ENCODE measurements at regions not wholly inside any gene's neighbourhood (a gene's known extent, or its start where the extent isn't known, plus 50 kb on each side); places are given as distances from the start of the nearest gene placed in this dataset.

DNA sequence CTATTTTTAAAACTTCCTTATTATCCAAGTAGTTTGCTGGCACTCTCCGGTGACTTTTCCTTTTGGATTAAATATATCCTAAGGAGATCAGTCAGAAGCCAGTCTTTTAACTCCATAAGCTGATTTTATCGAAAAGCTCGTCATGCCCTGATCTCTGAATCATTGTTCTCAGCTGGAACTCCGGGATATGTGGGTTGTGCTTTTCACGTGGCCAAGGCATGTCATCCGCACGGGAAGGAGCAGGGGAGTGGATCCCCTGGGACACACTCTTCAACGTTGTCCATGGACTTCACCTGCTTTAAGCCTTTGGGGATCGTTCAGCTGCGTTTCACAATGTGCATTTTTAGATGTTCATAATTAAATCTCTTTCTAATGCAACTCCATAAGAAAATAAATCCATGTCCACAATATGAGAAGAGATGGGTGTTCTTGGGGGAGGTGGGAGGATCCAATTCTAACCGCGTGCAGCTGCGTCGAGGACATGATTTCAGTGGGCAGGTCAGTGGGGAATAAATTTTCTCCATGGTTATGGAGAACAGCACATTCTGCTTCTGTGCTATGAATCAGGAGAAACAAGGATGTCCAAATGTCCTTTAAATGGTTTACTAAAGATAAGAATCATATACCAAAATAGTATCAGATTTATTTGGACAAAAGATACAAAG, 229.5 kb upstream of the ADARB2 start:
- no peak for DNase-seq

DNA sequence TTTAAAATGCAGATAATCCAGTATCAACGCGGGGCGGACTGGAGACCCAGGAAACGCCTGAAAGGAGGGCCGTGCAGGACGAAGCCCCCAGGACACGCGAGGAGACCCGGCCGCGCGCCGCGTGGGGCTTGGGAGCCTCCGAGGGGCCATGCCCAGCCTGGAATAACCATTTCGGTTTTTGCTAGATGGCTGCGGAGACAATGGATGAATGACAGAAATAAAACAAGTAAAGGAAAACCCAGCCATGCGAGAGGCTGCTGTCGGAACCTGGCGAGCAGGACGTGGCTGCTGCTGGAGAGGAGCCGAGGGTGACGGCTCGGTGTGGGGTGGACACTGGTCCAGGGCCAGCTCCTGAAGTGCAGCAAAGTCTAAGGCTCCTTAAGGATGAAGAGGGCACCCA, 227.2 kb upstream of the ADARB2 start:
- no peak for DNase-seq

DNA sequence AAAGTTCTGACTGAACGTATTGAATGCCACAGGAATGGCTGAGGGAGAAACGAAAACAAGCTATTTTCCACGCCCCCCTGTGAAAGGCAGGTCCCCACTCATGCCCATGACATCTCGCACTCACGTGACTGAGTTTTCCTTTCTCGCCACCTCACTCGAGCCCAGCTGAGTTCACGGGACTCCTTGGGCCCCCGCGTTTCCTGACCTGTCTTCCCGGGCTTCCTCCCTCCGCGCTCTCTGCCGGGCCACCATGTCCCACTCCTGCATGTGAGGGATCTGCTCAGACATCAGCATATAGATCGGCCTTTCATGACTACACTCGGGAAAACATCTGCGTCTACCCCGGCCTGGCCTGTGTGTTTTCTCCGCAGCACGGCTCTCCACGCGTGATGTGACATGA, 226.0 kb upstream of the ADARB2 start:
- DNase-seq, result no peak

- no peak for DNase-seq
These were observed 224.7 kb upstream of the ADARB2 start for GRCh38 chr10:1961989-1962388.

DNA sequence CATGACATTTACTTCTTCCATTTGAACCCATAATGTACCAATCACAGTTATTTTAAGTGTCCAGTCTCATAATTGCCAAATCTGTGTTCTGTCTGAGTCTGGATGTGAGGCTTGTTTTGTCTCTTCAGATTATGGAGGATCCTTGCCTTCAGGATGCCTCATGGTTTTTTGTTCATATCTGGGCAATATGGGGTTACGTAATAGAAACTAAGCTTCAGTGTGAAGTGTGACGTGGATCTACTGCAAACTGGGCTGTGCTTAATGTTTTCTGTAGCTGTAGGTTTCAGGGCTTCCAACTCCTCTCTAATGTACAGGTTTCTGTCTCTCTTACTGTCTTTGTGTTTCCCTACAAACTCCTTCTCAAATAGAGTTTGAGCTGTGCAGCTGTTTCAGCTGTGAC, 223.7 kb upstream of the ADARB2 start:
- no peak for DNase-seq

DNA sequence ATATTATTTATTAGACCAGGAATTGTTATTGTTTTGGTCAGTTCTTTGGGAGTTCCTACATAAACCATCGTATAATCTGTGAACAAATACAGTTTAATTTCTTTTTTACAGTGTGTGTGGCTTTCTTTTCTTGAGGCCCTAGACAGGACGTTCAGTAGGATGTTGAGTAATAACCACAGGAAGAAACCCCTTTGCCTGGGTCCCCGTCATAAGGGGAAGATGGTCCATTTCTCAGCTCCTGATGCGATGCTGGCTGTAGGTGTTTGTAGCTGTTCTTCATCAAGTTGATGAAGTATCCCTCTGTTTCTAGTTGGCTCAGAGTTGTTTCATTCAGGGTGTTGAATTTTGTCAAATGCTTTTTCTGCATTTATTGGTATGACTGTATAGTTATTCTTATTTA, 219.7 kb upstream of the ADARB2 start:
- no peak for DNase-seq

DNA sequence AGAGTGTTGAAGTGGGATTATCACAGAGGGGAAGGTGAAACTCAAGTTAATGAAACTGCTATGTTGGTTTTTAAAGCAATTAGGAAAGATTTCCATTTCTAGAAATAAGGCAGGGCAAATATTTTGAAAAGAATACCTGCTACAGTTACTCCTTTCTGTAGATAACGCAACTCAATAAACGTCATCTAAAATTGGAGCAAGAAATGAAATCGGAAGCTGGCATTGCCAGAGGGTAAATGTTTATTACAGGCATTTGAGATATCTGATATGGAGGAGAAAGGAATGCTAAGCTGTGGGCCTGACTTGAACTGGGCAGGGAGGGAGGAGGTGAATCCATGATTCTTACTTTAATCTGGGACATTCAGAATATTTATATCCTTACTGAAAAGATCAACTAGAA, 217.0 kb upstream of the ADARB2 start:
- no peak for DNase-seq

- DNase-seq, result no peak
These were observed 215.1 kb upstream of the ADARB2 start for GRCh38 chr10:1952126-1953095.

DNA sequence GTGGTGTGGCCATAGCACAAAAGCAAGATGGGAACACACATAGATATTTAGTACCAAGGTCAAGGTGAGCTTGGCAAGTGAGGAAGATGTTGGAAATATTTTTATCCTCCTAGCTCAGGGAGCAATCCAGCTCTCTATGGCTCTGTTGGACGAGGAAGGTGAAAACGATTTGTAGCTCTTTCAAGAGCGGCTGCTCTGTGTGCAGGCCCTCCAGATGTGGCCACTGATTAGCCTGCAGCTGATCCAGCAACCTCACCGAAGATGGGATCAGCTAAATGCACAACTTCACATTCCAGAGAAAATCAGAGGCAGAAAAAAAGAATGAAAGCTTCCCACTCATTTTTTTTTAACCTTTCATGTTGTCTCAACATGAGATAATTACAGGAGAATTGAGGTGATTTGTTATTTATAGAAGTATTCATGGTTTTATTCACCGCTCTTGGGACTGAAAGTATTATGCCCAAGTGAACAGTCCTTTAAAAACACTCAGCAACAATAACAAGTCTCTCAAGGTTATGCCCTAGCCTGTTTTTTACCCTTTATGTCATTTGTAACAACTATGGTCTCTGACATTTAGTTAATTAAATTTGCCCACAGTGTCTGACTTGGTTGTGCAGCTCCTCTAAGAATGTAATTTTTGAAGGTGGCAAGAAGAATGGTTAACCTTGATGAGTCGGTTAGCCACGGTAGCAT, 213.6 kb upstream of the ADARB2 start:
- DNase-seq, result no peak

GRCh38 chr10:1947464-1948003, 210.2 kb upstream of the ADARB2 start:
- no peak for DNase-seq

DNA sequence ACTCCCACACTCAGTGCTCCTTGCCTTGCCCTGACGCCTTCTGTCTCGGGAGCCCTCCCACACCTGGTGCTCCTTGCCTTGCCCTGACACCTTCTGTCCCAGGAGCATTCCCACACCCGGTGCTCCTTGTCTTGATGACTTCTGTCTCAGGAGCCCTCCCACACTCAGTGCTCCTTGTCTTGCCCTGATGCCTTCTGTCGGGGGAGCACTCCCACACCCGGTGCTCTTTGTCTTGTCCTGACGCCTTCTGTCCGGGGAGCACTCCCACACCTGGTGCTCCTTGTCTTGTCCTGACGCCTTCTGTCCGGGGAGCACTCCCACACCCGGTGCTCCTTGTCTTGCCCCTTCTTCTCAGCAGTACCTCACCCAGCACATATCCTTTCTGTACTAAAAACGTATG, 207.2 kb upstream of the ADARB2 start:
- no peak for DNase-seq

DNA sequence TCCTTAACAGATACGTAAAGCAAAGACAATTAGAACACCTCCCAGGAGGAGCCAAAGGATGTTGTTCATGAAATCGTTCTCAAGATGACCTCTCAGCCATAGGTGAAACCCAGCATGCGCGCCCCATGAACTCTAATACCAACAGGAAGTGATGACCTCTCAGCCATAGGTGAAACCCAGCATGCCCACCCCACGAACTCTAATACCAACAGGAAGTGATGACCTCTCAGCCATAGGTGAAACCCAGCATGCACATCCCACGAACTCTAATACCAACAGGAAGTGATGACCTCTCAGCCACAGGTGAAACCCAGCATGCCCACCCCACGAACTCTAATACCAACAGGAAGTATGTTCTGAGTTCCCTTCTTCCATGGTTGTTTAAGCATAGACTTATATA, 205.2 kb upstream of the ADARB2 start:
- DNase-seq, result no peak

GRCh38 chr10:1939016-1939415, 201.7 kb upstream of the ADARB2 start:
- DNase-seq, result peak; percentile 15 to 57 (median 37)

GRCh38 chr10:1938317-1938716, 201.0 kb upstream of the ADARB2 start:
- peak in 1 of 4 experiments; percentile 35 for DNase-seq

DNA sequence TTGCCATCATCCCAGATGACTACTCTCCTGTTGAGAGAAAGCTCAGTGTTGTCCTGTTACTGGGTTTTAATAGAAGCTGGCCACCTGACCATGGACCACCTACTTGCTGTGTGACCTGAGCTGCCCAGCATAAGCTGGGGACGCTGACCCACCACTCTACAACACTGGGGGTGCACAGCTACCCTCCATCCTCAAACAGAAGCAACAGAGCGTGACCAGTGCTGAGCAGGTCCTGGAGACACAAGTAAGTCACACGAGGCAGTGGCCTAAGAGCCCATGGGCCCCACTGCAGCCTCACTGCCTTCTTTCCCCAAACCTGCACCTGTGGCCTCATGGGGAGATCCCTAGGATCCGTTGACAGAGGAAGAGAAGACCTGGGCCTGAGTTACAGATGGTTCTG, 198.6 kb upstream of the ADARB2 start:
- DNase-seq, result no peak

- DNase-seq, result no peak
These were observed 195.9 kb upstream of the ADARB2 start for GRCh38 chr10:1933215-1933614.

GRCh38 chr10:1932692-1933094, 195.4 kb upstream of the ADARB2 start:
- no peak for DNase-seq

DNA sequence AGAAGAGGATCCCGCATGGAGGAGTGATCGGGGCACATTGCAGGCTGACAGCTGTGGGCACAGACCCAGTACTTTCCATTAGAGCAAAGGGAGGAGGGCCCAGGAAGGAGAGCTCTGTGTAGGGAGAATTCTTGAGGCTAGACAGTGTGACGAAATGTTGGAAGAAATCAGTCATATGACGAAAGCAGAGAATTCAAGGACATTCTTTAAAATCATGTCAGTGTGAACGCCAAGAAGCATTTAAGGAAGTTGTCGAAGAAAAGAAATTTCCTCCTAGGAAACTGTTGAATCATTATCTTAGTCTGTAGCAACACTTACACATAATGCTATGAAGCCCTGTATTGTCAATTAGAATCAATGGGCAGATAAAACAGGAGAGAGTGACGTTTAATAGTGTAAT, 191.3 kb upstream of the ADARB2 start:
- DNase-seq, result no peak

- no peak for DNase-seq
These were observed 186.7 kb upstream of the ADARB2 start for GRCh38 chr10:1923998-1924397.

DNA sequence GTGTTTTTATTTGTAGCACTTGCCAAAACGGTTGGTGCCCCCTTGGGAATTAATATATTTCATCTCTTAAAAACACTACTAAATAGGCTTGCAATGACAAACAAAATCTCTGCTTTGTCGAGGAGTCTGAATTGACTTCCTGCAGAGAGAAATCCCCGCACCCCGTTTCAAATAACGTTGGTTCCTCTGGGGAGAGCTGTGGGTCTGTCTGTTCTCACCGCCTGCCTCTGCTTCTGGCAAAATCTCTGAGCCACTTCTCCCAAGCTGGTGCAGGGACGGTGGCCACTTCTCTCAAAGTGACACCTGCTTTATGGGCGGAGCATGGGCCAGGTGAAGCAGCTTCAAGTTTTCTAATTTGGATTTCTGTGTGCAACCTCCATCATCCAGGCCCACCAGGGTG, 186.3 kb upstream of the ADARB2 start:
- no peak for DNase-seq

- no peak for DNase-seq
These were observed 183.6 kb upstream of the ADARB2 start for GRCh38 chr10:1920941-1921340.

- no peak for DNase-seq
These were observed 182.8 kb upstream of the ADARB2 start for GRCh38 chr10:1920127-1920526.

GRCh38 chr10:1911771-1912170, 174.4 kb upstream of the ADARB2 start:
- no peak for DNase-seq

All from activated CD4-positive, CD25-positive, alpha-beta regulatory T cell (primary cell).